Panc1 (cell line): ENCODE measurements at regions not wholly inside any gene's neighbourhood (a gene's known extent, or its start where the extent isn't known, plus 50 kb on each side); places are given as distances from the start of the nearest gene placed in this dataset.

Experiments used
- ATAC-seq: fragments of 200-7000 bp; cut with Tn5 transposase; 2 replicates; pipeline ENCODE4 v1.9.1; 2020; ENCODE audit warnings: mild to moderate bottlenecking, moderate library complexity
- BruUV-seq: library from RNA; stranded (reverse); fragments of 400-500 nt; replicated peaks from 2 replicates; lab custom pipeline; 2021; lab: Mats Ljungman, UMichigan
- CTCF ChIA-PET: fragments of 300-600 bp; sonication (Branson Sonifier 250); formaldehyde crosslinking; loops from one replicate; lab custom pipeline; 2022; ENCODE audit warnings: antibody characterized with exemption; lab: Charles Lee
- POLR2A ChIA-PET: fragments of 300-600 bp; sonication (Branson Sonifier 250); formaldehyde crosslinking; loops from one replicate; lab custom pipeline; 2022; ENCODE audit warnings: antibody characterized with exemption; lab: Charles Lee
- DNase-seq: peaks from one replicate; pipeline ENCODE4 v3.0.0-alpha.2; 2010; ENCODE audit warnings: low read depth, low spot score
- H3K27ac ChIP-seq: 2 replicates; pipeline ENCODE4 v1.5.1; 2011; ENCODE audit warnings: mild to moderate bottlenecking, low read length, inconsistent platforms
- H3K27me3 ChIP-seq: fragments of 200-500 bp; sonication (Bioruptor generic); 2 replicates; pipeline ENCODE4 v1.6.0; 2014; ENCODE audit warnings: low read length, inconsistent platforms; ENCODE audit not compliant: control insufficient read depth, insufficient read depth
- H3K36me3 ChIP-seq: fragments of 200-500 bp; sonication (Bioruptor generic); 2 replicates; pipeline ENCODE4 v1.5.1; 2014; ENCODE audit warnings: inconsistent platforms, mild to moderate bottlenecking, low read length, moderate library complexity; ENCODE audit not compliant: control insufficient read depth, insufficient read depth
- H3K4me1 ChIP-seq: 2 replicates; pipeline ENCODE4 v1.5.1; 2011; ENCODE audit warnings: inconsistent platforms, mild to moderate bottlenecking, low read length, moderate library complexity; ENCODE audit not compliant: control insufficient read depth, insufficient read depth
- H3K4me3 ChIP-seq, 2 experiments: 2 replicates each; pipeline ENCODE4 v1.5.1; 2011 to 2012; ENCODE audit warnings: low read depth in 2 of 2, low read length in 2 of 2, mild to moderate bottlenecking in 2 of 2, inconsistent platforms in 1 of 2, moderate library complexity in 1 of 2
- H3K9me3 ChIP-seq: fragments of 200-500 bp; sonication (Bioruptor generic); 2 replicates; pipeline ENCODE4 v1.5.1; 2014; ENCODE audit warnings: low read depth, mild to moderate bottlenecking, inconsistent platforms, low read length, moderate library complexity; ENCODE audit not compliant: control insufficient read depth, insufficient read depth
- POLR2AphosphoS5 ChIP-seq: IDR thresholded peaks from 2 replicates; pipeline ENCODE4 v1.6.1; 2012; ENCODE audit warnings: mild to moderate bottlenecking, low read depth, low read length, moderate library complexity
- REST ChIP-seq, 2 experiments: IDR thresholded peaks; 2 replicates each; pipeline ENCODE4 v1.6.1; 2011 to 2012; ENCODE audit warnings: low read depth in 2 of 2, control low read depth in 1 of 2, low read length in 1 of 2, mild to moderate bottlenecking in 1 of 2, moderate library complexity in 1 of 2; ENCODE audit not compliant: insufficient read depth in 1 of 2
- SIN3A ChIP-seq: IDR thresholded peaks from 2 replicates; pipeline ENCODE4 v1.6.1; 2012; ENCODE audit warnings: low read depth, mild to moderate bottlenecking, low read length, moderate library complexity, borderline replicate concordance; ENCODE audit not compliant: insufficient read depth
- TCF7L2 ChIP-seq: IDR thresholded peaks from 2 replicates; pipeline ENCODE4 v1.6.1; 2011; ENCODE audit warnings: mild to moderate bottlenecking, low read depth, low read length, inconsistent platforms
- in situ Hi-C: cut with HindIII; loops from 2 replicates; pipeline ENCODE4 v1.10.0; 2016; ENCODE audit warnings: low sequenced_read_pairs, low pct_unique_long_range_greater_than_20kb
- intact Hi-C: fragments of 100-400 bp; cut with micrococcal nuclease; formaldehyde crosslinking; loops from one replicate; pipeline ENCODE4 v1.10.0; 2022; ENCODE audit not compliant: unreplicated experiment
- TF ChIP-seq, protein P1 (sequence below): fragments of 450-650 bp; IDR thresholded peaks from 2 replicates; pipeline ENCODE4 v1.5.1; 2017; ENCODE audit warnings: mild to moderate bottlenecking

DNA sequence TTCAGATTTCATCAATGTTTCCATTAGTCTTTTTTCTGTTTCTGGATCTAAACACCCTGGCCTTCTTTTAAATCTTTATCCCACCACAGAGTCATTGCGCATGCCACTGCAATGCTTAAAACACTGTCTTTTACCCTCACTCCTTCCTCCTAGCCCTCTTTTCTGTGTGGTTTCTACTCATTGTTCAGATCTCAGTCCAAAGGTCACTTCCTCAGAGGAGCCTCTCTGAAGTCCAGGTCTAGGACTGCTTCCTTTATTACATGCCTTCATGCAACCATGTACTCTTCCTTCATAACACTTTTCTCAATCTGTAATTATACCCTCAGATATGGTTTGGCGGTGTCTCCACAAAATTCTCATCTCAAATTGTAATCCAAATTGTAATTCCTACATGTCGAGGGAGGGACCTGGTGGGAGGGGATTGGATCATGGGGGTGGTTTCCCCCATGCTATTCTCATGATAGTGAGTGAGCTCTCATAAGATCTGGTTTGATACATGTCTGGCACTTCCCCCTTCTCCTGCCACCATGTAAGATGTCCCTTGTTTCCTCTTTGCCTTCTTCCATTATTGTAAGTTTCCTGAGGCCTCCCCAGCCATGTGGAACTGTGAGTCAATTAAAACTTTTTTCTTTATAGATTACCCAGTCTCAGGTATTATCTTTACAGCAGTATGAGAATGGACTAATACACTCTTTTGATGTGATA is 808.9 kb downstream of the DIAPH3 start:
- intact Hi-C loops, result no loop called here
- BruUV-seq, result no TSS peak
- no peak for DNase-seq

DNA sequence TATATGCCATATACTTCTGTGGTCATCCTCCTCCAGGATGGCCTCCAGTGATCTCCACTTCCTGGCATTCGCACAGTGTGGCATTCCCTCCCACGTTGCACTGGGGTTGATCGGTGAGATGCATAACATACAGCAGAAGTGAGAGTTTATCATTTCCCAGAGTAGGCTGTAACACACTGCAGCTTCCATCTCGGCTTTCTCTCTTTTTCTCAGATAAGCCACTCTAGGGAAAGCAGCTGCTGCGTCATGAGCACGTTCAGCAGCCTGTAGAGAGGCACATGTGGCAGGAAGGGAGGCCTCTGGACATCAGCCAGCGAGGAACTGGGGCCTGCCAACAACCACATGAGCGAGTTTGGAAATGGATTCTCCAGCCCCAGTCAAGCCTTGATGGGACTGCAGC is 807.1 kb downstream of the DIAPH3 start:
- CTCF ChIA-PET, result no interaction called here
- Histone ChIP-seq H3K36me3 (no peaks in the 10 kb centered on the region), H3K27me3 (no peaks in the 10 kb centered on the region), H3K27ac (no peak overlapping the region), H3K4me1 (no peaks in the 10 kb centered on the region), H3K4me3 (no peak overlapping the region), H3K9me3 (no peaks in the 10 kb centered on the region)
- POLR2A ChIA-PET, result no interaction called here
- ATAC-seq (no peak), DNase-seq (no peak)
- TF ChIP-seq TCF7L2 (no peak), REST (IDR thresholded peaks at IDR 0.05; ENCODE audit: insufficient read depth in 1 of 2, low read depth in 2 of 2, low read length in 1 of 2) (no peak), POLR2AphosphoS5 (no peak), SIN3A (no peak)
- TF ChIP-seq, protein P1, sequence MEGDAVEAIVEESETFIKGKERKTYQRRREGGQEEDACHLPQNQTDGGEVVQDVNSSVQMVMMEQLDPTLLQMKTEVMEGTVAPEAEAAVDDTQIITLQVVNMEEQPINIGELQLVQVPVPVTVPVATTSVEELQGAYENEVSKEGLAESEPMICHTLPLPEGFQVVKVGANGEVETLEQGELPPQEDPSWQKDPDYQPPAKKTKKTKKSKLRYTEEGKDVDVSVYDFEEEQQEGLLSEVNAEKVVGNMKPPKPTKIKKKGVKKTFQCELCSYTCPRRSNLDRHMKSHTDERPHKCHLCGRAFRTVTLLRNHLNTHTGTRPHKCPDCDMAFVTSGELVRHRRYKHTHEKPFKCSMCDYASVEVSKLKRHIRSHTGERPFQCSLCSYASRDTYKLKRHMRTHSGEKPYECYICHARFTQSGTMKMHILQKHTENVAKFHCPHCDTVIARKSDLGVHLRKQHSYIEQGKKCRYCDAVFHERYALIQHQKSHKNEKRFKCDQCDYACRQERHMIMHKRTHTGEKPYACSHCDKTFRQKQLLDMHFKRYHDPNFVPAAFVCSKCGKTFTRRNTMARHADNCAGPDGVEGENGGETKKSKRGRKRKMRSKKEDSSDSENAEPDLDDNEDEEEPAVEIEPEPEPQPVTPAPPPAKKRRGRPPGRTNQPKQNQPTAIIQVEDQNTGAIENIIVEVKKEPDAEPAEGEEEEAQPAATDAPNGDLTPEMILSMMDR, result no peak
- no TSS peak for BruUV-seq
- in situ Hi-C loops (no loop called here), intact Hi-C loops (no loop called here)

More for the DNA sequence above, 808.9 kb downstream of the DIAPH3 start:
- Histone ChIP-seq H3K27ac (no peak overlapping the region), H3K4me1 (no peaks in the 10 kb centered on the region), H3K27me3 (no peaks in the 10 kb centered on the region), H3K36me3 (no peaks in the 10 kb centered on the region), H3K9me3 (no peaks in the 10 kb centered on the region), H3K4me3 (no peak overlapping the region)
- CTCF ChIA-PET, result no interaction called here
- in situ Hi-C loops, result no loop called here
- ATAC-seq, result no peak
- POLR2A ChIA-PET, result no interaction called here
- TF ChIP-seq SIN3A (no peak), POLR2AphosphoS5 (no peak), TCF7L2 (no peak), REST (IDR thresholded peaks at IDR 0.05; ENCODE audit: insufficient read depth in 1 of 2, low read depth in 2 of 2, low read length in 1 of 2) (no peak)
- TF ChIP-seq, protein P1, result no peak
